Glomerular visceral epithelial cell (primary cell): ENCODE measurements at regions not wholly inside any gene's neighbourhood (a gene's known extent, or its start where the extent isn't known, plus 50 kb on each side); places are given as distances from the start of the nearest gene placed in this dataset.
A peak's percentile ranks its signal among the peaks of the same experiment; 100 is the strongest.
"Not testable (repeated sequence)": the region's sequence is repeated elsewhere in the genome, so short reads cannot be mapped to it uniquely, and the experiment has no call there.

ENCODE experiments used
- DNase-seq: peaks from one replicate; pipeline ENCODE4 v3.0.0-alpha.2; 2016; ENCODE audit errors: extremely low spot score

DNA sequence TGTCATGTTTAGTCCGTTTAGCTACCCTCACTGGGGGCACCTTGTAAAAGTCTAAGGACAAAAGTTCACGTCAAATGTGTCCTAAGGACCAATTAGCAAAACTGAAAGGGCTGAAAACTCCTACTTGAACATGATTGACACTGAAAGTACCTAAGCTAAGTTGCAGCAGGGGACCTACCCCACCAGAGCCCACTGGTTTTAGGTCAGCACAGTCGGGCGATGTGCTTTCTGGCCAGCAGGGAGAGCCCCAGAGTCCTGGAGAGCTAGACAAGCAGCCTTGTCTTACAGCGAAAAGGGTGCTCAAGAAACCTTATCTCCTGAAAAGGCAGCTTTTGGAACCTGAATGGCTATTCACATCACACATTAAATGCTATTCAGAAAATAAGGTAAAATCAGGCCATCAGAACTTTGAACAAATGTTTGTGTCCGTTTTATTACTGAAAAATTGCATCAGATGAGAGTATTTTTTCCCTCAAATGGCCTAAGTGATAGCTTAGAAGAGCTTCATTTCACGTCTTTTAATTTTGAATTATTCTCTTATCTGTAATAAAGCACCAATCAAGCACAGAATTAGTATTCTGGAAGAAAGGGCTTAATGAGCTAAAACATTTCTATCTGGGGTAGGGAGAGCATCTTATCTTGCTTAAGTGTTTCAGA lies 52.2 kb upstream of the MKI67 start:
- peak; percentile 32 for DNase-seq

DNA sequence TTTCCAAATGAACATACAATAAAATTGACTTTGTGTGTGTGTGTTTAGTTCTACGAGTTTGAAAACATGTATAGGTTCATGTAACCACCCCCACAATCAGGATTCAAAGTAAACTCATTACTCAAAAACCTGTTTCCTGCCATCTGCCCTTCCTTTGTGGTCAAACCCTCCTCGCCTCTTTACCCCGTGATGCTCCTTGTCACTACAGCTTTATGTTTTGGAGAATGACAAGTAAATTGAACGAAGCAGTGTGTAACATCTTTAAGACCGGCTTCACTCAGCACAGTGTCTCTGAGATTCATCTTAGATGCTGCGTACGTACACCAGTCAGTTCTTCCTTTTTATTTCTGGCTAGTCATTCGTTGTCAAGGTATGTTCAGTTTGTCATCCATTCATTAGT lies 54.6 kb upstream of the MKI67 start:
- no peak for DNase-seq

DNA sequence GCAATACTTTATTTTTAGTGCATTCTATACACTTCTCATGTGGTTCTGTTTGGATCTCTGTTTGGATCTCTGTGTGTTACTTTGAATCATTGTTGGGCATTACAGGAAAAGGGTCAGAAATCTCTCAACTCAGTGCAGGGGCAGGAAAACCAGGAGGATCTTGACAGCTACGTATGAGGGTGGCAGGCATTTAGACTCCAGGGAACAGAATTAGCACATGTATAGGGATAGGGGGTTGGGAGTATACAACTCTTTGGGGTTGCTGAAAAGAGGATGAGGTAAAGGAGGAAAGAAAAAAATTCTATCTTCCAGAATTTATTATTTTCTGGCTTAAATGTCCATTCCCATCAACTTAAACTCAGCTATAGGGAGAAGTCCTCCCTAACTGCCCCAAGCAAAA lies 59.4 kb upstream of the MKI67 start:
- no peak for DNase-seq

DNA sequence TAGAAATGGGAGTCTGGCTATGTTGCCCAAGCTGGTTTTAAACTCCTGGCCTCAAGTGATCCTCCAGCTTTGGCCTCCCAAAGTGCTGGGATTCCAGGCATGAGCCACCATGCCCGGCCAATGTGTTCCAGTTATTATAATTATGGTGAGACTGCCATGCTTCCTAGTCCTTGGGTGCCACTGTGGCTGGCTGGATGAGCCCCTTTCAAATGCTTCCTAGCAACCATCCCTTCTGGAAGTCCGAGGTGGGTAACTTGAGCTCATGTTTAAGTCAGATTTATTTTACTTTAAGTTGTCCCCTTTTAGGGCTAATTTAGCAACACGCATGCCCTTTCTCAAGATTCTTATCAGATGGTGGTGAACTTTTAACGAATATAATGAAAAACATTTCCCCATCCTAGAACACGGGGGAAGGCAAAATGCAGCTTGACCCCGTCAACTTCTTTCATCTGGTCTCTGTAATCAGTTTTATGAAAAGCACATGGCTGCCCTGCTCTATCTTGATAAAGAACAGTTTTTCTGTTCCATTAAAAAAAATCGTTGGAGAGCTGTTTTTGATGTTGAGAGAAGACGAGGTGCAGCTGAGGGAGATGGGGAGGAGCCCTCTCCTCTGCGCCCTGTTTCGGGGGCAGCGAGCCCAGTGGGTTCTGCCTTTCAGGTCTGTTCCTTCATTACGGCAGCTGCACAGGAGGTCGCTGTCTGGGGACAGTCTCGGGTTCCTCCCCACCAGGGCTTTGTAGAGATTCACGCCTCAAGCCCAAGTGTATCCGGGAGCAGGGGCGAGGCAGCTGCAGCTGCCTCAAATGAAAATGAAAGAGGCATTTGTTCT lies 61.0 kb upstream of the MKI67 start:
- no peak for DNase-seq

DNA sequence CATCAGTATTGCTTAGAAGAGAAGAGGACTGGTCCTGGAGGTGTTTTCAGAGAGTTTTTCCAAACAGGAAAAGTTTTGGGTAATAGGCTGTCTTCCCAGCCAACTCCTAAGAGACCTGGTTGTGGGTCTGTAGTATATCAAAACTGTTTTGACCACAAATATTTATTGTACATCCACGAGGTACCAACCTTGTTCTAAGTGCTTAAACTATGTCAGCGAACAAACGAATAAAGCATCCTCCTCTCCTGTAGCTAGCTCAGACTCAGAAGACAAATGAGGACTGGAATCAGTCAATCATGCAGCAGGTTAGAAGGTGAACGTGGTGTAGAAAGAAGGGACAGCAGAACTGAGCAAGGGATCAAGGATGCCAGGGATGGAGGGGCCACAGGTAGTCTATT lies 61.6 kb upstream of the MKI67 start:
- no peak for DNase-seq

DNA sequence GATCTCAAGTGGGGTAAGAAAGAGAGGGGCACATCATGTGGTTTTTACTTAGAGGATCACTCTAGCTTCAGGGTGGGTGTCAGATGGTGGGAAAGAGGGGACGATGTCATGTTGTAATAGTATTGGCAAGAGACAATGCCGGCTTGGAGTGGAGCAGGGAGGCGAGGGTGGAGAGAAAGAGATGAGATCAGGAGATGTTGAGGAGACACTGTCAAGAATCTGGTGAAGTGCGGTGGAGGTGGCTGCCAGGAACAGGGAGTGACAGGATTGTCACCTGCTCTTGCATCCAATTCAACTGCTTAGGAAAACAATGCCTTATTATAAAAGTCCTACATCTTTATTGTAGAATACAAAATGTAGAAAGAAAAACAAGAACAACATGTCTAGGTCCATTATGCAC lies 63.0 kb upstream of the MKI67 start:
- DNase-seq, result no peak

DNA sequence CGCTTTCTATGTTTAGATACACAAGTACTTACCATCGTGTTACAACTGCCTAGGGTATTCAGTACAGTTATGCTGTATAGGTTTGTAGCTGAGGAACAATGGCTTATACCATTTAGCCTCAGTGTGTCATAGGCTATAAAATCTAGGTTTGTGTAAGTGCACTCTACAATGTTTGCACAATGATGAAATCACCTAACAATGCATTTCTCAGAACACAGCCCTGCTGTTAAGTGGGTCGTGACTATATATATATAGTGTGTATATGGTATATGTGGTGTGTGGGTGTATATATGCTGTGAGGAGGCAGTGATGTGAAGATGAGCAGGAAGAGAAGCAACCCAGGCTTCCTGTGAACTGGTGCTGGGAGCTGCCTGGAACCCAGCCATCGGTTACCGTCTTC lies 65.6 kb upstream of the MKI67 start:
- no peak for DNase-seq

DNA sequence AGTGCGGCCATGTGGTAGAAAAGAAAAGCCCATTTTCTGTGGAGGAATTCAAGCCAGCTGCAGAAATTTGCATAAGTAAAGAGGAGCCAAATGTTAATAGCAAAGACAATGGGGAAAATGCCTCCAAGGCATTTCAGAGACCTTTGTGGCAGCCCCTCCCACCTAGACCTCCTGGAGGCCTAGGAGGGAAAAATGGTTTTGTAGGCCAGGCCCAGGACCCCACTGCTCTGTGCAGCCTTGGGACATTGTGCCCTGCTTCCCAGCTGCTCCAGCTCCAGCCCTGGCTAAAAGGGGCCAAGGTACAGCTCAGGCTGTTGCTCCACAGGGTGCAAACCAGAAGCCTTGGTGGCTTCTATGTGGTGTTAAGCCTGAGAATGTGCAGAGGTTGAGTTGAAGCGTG lies 75.6 kb upstream of the MKI67 start:
- DNase-seq, result not testable (repeated sequence)

DNA sequence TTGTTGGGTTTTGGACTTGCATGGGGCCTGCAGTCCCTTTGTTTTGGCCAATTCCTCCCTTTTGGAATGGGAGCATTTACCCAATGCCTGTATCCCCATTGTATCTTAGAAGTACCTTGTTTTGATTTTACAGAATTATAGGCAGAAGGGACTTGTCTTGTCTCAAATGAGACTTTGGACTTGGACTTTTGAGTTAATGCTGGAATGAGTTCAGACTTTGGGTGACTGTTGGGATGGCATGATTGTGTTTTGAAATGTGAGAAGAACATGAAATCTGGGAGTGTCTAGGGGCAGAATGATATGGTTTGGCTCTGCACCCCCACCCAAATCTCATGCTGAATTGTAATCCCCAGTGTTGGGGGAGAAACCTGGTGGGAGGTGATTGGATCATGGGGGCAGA lies 76.8 kb upstream of the MKI67 start:
- no peak for DNase-seq

DNA sequence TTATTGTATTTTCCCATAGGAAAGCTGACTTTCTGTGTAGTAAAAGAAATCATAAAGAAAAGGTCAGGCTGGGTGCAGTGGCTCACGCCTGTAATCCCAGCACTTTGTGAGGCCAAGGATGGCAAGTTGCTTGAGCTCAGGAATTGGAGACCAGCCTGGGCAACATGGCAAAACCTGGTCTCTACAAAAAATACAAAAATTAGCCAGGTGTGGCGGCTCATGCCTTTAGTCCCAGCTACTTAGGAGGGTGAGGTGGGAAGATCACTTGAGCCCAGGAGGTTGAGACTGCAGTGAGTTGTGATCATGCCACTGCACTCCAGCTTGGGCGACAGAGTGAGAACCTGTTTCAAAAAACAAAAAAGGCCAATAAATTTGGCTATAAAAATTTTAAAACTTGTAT lies 79.4 kb upstream of the MKI67 start:
- DNase-seq, result not testable (repeated sequence)

DNA sequence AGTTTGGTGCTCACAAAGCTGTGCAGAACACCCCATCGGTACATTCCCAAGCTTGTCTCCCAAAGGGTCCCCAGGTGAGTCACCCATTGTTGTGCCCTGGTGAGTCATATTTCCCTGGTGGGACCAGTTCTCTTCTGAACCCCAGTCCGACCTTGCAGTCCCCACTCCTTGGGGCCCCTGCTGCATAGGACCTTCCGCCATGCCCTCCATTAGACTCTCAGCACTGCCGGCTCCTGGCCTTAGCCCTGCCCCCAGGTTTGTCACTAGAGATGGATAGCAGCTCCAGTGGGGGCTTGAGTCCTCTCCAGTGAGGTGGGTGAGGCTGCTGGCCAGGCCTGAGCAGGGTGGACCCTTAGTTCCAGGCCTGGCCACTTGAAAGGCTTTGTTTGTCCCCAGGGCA lies 80.5 kb upstream of the MKI67 start:
- DNase-seq, result no peak

DNA sequence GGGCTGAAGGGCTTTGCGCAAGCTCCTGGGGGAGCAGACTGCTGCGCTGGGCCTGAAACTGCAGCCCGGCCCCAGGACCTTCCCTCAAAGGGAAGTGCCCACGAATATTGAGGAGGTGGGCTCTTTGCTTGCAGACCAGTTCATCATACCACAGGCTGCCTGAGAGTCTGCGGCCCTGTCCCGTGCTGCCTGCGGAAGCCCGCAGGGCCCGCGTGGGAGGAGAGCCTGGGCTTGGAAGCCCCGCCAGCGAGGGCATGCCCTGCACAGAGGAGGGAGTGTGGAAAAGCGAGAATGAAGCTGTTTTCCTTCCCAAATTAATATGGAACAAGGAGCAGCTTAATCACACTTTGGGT lies 83.6 kb upstream of the MKI67 start:
- DNase-seq, result no peak

DNA sequence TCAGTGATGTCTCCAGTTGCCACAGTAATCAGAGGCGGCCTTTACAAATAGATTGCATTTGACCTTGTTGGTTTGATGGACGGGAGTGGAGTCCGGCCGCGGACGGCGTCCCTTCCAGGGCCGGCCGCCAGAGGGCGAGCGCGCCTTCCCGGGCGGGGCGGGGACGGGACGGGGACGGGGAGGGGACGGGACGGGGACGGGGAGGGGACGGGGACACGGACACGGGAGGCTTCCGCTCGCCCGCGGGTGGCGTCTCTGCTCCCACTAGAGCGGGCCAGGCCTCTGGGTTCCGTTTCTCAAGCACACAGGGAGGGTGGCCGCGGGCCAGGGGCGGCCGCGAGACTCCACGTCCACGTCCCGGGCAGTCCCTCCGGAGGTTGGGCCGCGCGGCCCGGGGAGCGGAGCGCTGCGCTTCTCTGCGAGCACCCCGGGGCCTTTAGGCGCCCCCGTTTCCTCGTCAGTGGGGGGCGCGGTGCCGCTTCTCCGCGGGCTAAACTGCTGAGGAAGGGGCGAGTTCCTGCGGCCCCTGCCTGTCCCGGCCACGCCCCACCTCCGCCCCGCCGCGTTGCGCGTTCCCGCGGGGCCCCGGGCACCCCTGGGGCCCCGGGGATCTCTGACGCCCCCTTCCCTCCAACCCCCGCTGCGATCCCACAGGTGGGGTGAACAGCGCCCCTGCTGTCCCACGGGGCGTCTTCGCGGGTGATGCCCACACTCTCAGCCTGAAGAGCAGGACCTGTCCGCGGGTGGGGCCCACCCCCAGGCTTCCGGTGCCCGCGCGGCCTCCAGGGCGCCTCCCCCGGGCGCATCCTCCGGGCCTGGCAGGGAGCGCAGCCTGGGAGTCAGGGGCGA lies 84.2 kb upstream of the MKI67 start:
- DNase-seq, result peak; percentile 51

DNA sequence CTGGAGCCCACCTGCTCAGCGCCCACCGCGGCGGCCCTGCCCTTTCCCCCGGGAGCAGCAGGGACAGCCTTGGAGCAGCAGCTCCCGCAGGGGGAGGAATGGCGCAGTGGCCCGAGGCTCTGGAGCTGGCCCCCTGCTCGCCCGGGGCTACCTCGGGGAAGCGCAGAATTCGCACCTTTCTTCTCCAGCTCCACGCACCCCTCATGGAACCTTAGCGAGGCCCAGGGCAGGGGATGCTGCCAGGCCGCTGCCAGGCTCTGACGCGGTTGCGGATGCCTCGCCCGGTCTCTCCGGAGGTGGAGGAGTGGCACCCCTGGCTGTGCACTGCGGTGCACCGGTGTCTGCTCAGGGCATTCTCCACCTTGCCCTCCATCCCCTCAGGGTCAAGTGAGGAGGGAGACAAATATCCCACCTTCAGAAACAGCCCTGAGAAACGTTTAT lies 84.9 kb upstream of the MKI67 start:
- no peak for DNase-seq

DNA sequence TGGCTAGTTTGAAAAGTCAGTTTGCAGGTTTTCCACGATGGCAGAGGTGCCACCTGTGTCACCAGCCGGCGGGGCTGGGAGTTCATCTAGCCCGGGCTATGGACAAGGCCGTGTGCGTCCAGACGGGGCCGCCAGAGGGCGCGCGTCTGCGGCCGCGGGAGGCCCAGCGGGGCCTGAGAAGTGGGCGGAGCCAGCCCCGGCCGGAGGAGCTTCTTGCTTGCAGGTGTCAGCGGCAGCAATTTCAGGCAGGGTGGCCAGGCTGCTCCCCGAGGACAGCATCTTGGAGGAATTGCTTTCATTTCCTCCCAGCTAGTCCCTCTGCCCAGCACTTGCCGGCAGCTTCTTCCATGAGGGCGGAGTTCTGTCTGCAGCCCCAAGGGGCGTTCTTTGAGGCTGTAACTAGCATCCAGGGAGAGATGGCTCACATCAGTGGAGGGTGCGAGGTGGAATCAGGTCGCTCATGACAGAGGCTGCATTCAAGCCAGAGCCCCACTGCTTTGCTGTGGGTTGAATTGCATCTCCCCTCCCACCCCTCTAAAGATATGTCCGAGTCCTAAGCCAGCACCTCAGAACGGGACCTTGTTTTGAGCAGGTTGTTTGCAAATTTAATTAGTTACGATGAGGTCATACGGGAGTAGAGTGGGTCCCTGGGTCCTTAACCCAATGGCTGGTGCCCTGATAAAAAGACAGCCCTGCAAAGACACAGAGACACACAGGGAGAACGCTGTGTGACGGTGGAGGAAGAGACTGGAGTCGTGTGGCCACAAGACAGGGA lies 85.9 kb upstream of the MKI67 start:
- DNase-seq, result peak; percentile 79

DNA sequence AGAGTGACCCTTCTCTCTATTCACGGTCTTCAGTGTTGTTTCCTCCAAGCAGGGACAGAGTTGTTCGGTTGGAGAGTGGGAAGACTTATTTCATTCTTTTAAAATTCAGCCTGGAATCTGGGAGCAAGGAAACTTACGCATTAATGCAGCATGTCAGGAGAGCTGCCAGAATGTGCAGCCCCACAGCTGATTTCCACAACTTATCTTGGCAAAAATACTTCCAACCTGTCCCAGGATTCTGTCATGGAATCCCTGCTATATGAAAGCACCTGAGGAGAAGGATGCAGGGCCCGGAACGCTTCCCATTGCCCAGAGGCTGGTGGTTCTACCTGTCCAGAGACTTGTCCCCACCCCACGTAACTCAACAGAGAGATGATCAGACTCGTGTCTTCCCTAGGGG lies 86.9 kb upstream of the MKI67 start:
- DNase-seq, result no peak

DNA sequence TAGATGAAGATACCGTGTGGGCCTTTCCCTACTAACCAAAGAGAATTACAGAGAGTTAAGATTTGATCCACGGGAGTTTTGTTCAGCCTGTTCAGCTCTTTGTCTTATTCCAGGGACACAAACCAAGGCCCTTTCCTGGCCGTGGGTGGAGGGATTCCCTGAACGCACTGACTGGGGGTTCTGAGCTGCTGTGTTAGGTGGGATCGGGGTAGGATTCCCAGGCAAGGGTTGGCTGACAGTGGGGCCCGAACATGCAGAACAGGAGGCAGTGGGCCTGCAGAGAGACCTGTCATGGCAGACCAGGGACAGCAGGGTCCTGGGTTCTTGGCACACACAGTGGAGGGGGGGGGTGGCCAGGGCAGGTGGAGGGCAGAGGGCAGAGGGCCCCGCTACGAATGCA lies 89.5 kb upstream of the MKI67 start:
- no peak for DNase-seq

DNA sequence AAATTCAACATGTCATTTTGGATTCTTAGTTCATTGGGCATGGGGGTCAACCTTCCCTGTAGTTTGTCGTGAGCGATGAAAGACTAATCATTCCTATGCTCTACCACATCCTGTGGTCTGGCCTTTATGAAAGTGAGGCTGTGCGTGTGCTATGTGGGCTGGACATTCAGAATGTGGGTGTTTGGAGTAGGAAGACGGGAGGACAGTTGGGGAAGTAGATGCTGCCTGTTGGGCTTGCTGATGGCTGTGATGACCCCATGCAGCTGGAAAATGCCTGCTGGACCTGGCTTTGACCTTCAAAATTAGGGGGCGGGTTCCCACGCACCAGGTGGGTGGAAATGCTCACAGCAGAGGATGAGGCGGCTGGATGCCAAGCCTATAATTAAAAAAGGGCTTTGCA lies 90.9 kb upstream of the MKI67 start:
- no peak for DNase-seq

DNA sequence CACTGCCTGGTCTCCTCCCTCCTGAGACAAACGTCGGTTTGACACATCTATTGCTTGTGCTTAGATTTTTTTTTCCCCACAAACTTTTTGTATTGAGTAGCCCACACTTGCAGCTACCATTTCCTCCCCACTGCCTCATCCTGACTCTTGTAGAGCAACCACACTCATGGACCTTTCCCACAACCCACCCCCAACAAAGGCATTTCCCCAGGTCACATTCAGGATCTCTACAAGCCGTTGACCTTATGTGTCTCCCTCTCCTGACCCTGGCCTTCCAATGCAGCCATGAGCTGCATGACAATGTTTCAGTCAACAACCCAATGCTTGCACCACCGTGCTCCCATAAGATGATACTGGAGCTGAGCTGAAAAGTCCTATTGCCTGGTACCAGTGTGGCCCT lies 91.9 kb upstream of the MKI67 start:
- no peak for DNase-seq

DNA sequence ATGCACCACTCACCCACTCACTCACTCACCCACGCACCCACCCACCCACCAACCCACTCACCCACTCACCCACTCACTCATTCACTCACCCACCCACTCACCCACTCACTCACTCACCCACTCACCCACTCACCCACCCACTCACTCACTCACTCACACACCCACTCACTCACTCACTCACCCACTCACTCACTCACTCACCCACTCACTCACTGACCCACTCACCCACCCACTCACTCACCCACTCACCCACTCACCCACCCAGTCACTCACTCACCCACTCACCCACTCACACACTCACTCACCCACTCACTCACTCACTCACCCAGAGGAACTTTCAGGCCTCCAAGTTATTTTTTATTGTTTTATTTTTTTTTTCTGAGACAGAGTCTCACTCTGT lies 93.1 kb upstream of the MKI67 start:
- no peak for DNase-seq

DNA sequence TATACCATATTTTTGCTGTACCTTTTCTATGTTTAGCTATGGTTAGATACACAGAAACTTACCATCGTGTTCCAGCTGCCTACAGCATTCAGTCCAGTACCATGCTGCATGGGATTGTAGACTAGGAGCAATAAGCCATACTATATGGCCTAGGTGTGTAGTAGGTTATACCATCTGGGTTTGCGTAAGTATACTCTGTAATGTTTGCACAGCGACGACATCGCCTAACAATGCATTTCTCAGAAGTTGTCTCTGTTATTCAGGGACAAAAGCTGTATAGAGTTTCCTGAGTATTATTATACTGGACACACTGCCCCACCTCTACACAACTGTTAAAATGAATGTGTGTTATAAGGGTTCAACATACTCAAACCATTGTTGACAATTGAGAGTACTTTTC lies 93.8 kb upstream of the MKI67 start:
- DNase-seq, result no peak

DNA sequence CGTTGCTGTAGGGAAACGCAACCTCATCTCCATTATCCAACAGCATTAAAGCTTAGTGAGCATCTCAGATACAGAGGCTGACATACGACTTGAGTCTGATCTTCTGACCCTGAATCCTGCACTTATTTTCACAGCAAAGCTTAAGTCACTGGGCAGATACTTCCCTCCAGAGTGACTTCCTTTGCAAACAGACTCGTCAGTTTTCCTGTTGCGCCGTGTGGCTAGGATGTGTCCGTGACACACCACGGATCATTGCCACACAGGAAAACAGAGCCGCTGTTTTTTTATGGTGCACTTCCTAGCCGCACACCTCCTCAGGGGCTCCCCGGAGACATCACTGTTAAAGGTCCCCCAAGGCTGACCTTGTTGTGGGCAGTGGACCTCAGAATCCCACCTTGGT lies 94.9 kb upstream of the MKI67 start:
- DNase-seq, result no peak
